ENCODE measurements at regions not wholly inside any gene's neighbourhood (a gene's known extent, or its start where the extent isn't known, plus 50 kb on each side); places are given as distances from the start of the nearest gene placed in this dataset.

GRCh38 chr10:128943111-128943510, 523.9 kb upstream of the MGMT start:
- TF ChIP-seq ARNT (IDR thresholded peaks at IDR 0.05) (no peak), ZNF512 (tag; IDR thresholded peaks at IDR 0.05) (no peak), ZSCAN29 (IDR thresholded peaks at IDR 0.05) (no peak), CHD2 (IDR thresholded peaks at IDR 0.05; ENCODE audit: low read depth, low read length) (no peak), YY1 (IDR thresholded peaks at IDR 0.05; ENCODE audit: borderline replicate concordance in 1 of 3, control insufficient read depth in 1 of 3, extremely low read depth in 1 of 3, insufficient read depth in 3 of 3, insufficient read length in 1 of 3, insufficient replicate concordance in 2 of 3, low read depth in 1 of 3, low read length in 2 of 3) (no peak), CEBPZ (IDR thresholded peaks at IDR 0.05; ENCODE audit: borderline replicate concordance, low read depth, low read length) (no peak), NFE2L1 (tag; IDR thresholded peaks at IDR 0.05; ENCODE audit: borderline replicate concordance, low read depth) (no peak), ZNF146 (CRISPR knock-in tag; IDR thresholded peaks at IDR 0.05; ENCODE audit: unreplicated experiment) (no peak), KLF6 (CRISPR knock-in tag; IDR thresholded peaks at IDR 0.05; ENCODE audit: borderline replicate concordance) (no peak), ZNF785 (CRISPR knock-in tag; IDR thresholded peaks at IDR 0.05) (no peak), EZH2 (IDR thresholded peaks at IDR 0.05; ENCODE audit: borderline replicate concordance, low read depth, low read length) (no peak)

Measured in K562 (cell line).